ENCODE measurements at regions not wholly inside any gene's neighbourhood (a gene's known extent, or its start where the extent isn't known, plus 50 kb on each side); places are given as distances from the start of the nearest gene placed in this dataset.

DNA sequence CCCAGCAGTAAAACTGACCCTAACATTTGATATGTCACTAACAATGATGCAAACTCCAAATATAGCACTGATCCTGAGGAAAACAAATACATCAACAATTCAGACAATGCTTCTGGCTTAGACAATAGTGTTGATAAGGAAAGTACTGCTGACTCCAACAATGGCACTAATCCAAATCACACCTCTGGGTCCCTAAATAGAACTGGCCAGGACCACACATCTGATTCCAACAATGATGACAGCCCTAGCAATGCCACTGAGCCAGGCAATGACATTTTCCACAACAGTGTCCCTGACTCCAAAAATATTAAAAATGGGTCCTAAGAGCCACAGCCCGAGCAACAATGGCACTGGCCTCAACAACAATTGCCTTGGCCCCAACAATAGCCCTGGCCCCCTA lies 243.1 kb upstream of the APOOL start:
- H3K27me3 ChIP-seq (ENCODE audit: control insufficient read depth in 2 of 2, insufficient read depth in 2 of 2, low read length in 2 of 2): no peaks in the 10 kb centered on the region
- POLR2A ChIA-PET: no interaction called here
- no peaks in the 10 kb centered on the region for H3K9me1 ChIP-seq (replicated peaks; ENCODE audit: control insufficient read depth, extremely low read depth, insufficient read depth, low read length)
- TF ChIP-seq GATA2 (IDR thresholded peaks at IDR 0.05; ENCODE audit: insufficient read depth, insufficient read length, low read depth, low read length): no peak
- TF ChIP-seq CTCF (IDR thresholded peaks at IDR 0.05; ENCODE audit: extremely low read depth in 1 of 2, insufficient read depth in 1 of 2, low read depth in 1 of 2, low read length in 2 of 2): no peak
- no peak for TF ChIP-seq MAX (IDR thresholded peaks at IDR 0.05; ENCODE audit: insufficient read depth, insufficient read length)
- TF ChIP-seq POLR2AphosphoS5 (IDR thresholded peaks at IDR 0.05; ENCODE audit: insufficient read depth, low read depth, low read length): no peak
- no peak for TF ChIP-seq JUN (IDR thresholded peaks at IDR 0.05; ENCODE audit: borderline replicate concordance, insufficient read depth, insufficient read length, low read depth)
- no peak for TF ChIP-seq MYC (IDR thresholded peaks at IDR 0.05; ENCODE audit: low read depth, low read length)
- no peak for TF ChIP-seq POLR2A (IDR thresholded peaks at IDR 0.05; ENCODE audit: low read depth, low read length)
- TF ChIP-seq EZH2 (IDR thresholded peaks at IDR 0.05; ENCODE audit: borderline replicate concordance, low read depth, low read length, severe bottlenecking): no peak
- no peak for TF ChIP-seq FOS (IDR thresholded peaks at IDR 0.05; ENCODE audit: borderline replicate concordance, insufficient read depth, low read length)
- no peak overlapping the region for H3K4me3 ChIP-seq (replicated peaks in 1 of 3; ENCODE audit: insufficient read depth in 1 of 3, low read depth in 1 of 3, low read length in 3 of 3)
- H3K4me1 ChIP-seq (ENCODE audit: control insufficient read depth, extremely low read depth, insufficient read depth, low read length): no peaks in the 10 kb centered on the region
- no peaks in the 10 kb centered on the region for H3K9me3 ChIP-seq (replicated peaks; ENCODE audit: control insufficient read depth, insufficient read depth, low read length)
- dilution Hi-C loops (cut with MboI; ENCODE audit: extremely low pct_ligation_motif_present, low sequenced_read_pairs): no loop called here
- no peaks in the 10 kb centered on the region for H3K36me3 ChIP-seq (ENCODE audit: control insufficient read depth in 2 of 2, extremely low read depth in 1 of 2, insufficient read depth in 2 of 2, low read length in 2 of 2)
- FAIRE-seq (no peak), DNase-seq (ENCODE audit: low read depth, low spot score) (no peak)
- H3K79me2 ChIP-seq (ENCODE audit: control insufficient read depth, insufficient read depth, low read length): no peaks in the 10 kb centered on the region
- H3K9ac ChIP-seq (replicated peaks; ENCODE audit: extremely low read depth, insufficient read depth, low read length): no peak overlapping the region
- H2AFZ ChIP-seq (ENCODE audit: low read depth, low read length): no peak overlapping the region
- no TSS peak for BruUV-seq (replicated peaks)
- no peaks in the 10 kb centered on the region for H4K20me1 ChIP-seq (replicated peaks; ENCODE audit: control insufficient read depth, extremely low read depth, insufficient read depth, low read length)
- no peak overlapping the region for H3K4me2 ChIP-seq (ENCODE audit: insufficient read depth, low read length)
- CTCF ChIA-PET: no interaction called here
- intact Hi-C loops (cut with micrococcal nuclease): no loop called here
- no peak overlapping the region for H3K27ac ChIP-seq (ENCODE audit: insufficient read depth, low read depth, low read length)

Measured in endothelial cell of umbilical vein (primary cell).